Stimulated activated CD4-positive, alpha-beta T cell treated with anti-CD3 and anti-CD28 coated beads, Interleukin-2, amount 100 ng/mL, for 48 hours (primary cell): ENCODE measurements at regions not wholly inside any gene's neighbourhood (a gene's known extent, or its start where the extent isn't known, plus 50 kb on each side); places are given as distances from the start of the nearest gene placed in this dataset.
"Not testable (repeated sequence)": the region's sequence is repeated elsewhere in the genome, so short reads cannot be mapped to it uniquely, and the experiment has no call there.

Source experiments
- DNase-seq, 2 donors: peaks; one replicate each; pipeline ENCODE4 v3.0.0-alpha.2; 2020

- DNase-seq, result no peak
These were observed 337.5 kb downstream of the SOX9 start for GRCh38 chr17:72458301-72458700.

GRCh38 chr17:72460711-72461110 lies 339.9 kb downstream of the SOX9 start:
- DNase-seq, result no peak

- no peak for DNase-seq
These were observed 340.9 kb downstream of the SOX9 start for GRCh38 chr17:72461757-72462156.

- DNase-seq, result no peak
These were observed 341.6 kb downstream of the SOX9 start for GRCh38 chr17:72462407-72462806.

GRCh38 chr17:72462814-72463213 lies 342.0 kb downstream of the SOX9 start:
- DNase-seq, result no peak

GRCh38 chr17:72463287-72464102 lies 342.7 kb downstream of the SOX9 start:
- no peak for DNase-seq

- not testable (repeated sequence) for DNase-seq
These were observed 343.4 kb downstream of the SOX9 start for GRCh38 chr17:72464221-72464620.

- no peak for DNase-seq
These were observed 344.6 kb downstream of the SOX9 start for GRCh38 chr17:72465191-72466024.

GRCh38 chr17:72466199-72466598 lies 345.4 kb downstream of the SOX9 start:
- no peak for DNase-seq

- DNase-seq, result no peak
These were observed 345.8 kb downstream of the SOX9 start for GRCh38 chr17:72466606-72467005.

GRCh38 chr17:72467841-72468653 lies 347.2 kb downstream of the SOX9 start:
- no peak for DNase-seq

GRCh38 chr17:72468841-72469240 lies 348.0 kb downstream of the SOX9 start:
- no peak for DNase-seq

- no peak for DNase-seq
These were observed 349.4 kb downstream of the SOX9 start for GRCh38 chr17:72470121-72470705.

- no peak for DNase-seq
These were observed 349.9 kb downstream of the SOX9 start for GRCh38 chr17:72470734-72471133.

GRCh38 chr17:72471296-72471695 lies 350.5 kb downstream of the SOX9 start:
- no peak for DNase-seq

- no peak for DNase-seq
These were observed 351.3 kb downstream of the SOX9 start for GRCh38 chr17:72472106-72472505.

- not testable (repeated sequence) for DNase-seq
These were observed 352.1 kb downstream of the SOX9 start for GRCh38 chr17:72472853-72473390.

- no peak for DNase-seq
These were observed 353.4 kb downstream of the SOX9 start for GRCh38 chr17:72474243-72474642.

GRCh38 chr17:72474719-72475477 lies 354.1 kb downstream of the SOX9 start:
- DNase-seq, result no peak

- no peak for DNase-seq
These were observed 355.3 kb downstream of the SOX9 start for GRCh38 chr17:72476134-72476533.

GRCh38 chr17:72476575-72476986 lies 355.8 kb downstream of the SOX9 start:
- no peak for DNase-seq

GRCh38 chr17:72477491-72477890 lies 356.7 kb downstream of the SOX9 start:
- DNase-seq, result no peak
